HG03064 (cell line): ENCODE measurements at regions not wholly inside any gene's neighbourhood (a gene's known extent, or its start where the extent isn't known, plus 50 kb on each side); places are given as distances from the start of the nearest gene placed in this dataset.

Source experiments
- ATAC-seq: cut with Tn5 transposase; IDR thresholded peaks from one replicate; pipeline ENCODE4 v1.9.1; 2021; ENCODE audit warnings: low read depth; ENCODE audit not compliant: unreplicated experiment

- peak; percentile 67 for ATAC-seq
Measured at GRCh38 chr12:38138225-38139221, 178.1 kb upstream of the ALG10B start.

GRCh38 chr12:38139456-38139855, 177.1 kb upstream of the ALG10B start:
- no peak for ATAC-seq

DNA sequence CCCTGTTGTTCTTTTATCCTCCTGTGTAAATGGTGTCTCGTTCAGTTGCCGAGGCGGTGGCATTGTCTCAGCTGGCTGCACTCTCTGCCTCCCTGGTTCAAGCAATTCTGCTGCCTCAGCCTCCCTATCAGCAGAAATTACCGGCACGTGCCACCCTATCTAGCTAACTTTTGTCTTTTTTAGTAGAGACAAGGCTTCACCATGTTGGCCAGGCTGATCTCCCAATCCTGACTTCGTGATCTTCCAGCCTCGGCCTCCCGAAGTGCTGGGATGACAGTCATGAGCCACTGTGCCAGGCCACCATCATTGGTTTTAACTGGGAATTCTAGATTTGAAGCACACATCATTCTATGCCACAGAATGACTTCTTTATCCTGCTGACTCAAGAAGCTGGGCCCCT, 175.3 kb upstream of the ALG10B start:
- no peak for ATAC-seq

GRCh38 chr12:38141861-38142260, 174.7 kb upstream of the ALG10B start:
- ATAC-seq = no peak

- ATAC-seq = no peak
Measured at GRCh38 chr12:38142974-38143373, 173.6 kb upstream of the ALG10B start.

DNA sequence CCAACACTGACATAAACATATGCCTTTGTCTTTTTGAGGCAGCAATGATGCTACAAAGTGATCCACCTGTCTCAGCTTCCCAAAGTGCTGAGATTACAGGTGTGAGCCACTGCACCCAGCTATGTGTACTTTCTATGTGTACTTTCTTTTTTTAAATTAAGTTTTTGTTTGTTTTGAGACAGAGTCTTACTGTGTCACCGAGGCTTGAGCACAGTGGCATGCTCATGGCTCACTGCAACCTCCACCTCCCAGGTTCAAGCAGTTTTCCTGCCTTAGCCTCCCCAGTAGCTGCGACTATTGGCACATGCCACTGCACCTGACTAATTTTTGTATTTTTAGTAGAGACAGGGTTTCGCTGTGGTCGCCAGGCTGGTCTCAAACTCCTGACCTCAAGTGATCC, 172.5 kb upstream of the ALG10B start:
- ATAC-seq = no peak

DNA sequence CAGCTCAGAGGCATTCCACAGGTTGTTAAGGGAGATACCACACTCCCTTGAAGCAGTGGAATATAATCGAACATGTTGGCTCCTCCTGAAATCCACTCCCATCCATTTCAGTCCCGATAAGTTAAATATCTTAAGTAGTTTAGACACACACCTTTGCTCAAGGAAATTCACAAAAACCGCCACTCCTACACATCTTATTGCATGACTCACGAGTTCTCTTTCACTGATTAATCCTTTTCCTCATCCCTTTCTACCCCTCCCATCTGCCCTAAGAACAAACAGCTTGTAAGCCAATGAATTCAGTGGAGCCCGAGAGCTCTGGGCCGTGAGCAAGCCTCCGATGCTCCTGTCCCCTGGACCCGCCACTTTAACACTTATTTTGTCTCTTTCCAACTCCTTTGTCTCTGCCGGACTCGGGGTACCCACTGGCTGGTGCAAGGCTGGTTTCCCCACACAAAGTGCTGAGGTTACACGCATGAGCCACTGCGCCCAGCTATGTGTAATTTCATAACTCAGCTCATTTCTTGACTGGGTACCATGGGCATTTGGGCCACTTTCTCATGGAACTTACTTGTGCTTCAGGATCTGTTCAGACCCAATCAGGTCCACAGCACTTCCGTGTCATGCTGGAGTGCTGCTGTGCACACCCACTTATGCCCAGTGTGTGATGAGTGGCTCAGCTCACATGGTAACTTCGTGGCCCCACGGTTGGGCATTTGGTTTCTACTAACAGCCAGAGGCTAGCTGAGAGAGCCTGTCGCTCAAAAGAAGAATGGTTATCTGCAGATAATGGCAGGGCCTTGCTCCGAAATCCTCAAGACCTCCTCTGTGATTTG, 171.8 kb upstream of the ALG10B start:
- ATAC-seq = no peak

- ATAC-seq = no peak
Measured at GRCh38 chr12:38149395-38150073, 167.0 kb upstream of the ALG10B start.

DNA sequence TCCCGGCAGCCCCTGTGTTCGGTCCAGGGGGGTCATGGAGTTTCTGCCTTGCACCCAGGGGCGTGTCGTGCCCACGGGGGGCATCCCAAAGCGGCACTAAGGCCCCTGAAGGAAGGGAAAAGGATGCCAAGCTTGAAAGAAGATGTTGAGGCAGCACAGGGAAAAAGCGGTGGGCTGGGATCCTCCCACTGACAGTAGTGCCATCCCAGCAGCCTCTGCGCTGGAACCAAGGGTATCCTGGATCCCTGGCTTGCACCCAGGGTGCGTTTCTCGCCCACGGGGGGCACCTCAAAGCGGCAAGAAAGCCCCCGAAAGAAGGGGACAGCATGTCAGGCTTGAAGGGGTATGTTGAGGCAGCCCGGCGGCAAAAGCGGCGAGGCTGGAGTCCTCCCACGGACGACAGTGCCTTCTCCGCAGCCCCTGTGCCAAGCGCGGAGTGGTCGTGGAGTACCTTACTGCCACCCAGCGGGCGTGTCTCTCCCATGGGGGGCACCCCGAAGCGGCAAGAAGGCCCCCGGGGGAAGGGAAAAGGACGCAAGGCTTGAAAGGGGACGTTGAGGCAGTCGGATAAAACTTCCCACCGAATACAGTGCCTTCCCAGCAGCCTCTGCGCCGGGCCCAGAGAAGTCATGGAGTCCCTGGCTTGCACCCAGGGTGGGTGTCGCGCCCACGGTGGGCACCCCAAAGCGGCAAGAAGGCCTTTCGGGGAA, 164.4 kb upstream of the ALG10B start:
- ATAC-seq = no peak

- no peak for ATAC-seq
Measured at GRCh38 chr12:38152816-38153736, 163.5 kb upstream of the ALG10B start.

DNA sequence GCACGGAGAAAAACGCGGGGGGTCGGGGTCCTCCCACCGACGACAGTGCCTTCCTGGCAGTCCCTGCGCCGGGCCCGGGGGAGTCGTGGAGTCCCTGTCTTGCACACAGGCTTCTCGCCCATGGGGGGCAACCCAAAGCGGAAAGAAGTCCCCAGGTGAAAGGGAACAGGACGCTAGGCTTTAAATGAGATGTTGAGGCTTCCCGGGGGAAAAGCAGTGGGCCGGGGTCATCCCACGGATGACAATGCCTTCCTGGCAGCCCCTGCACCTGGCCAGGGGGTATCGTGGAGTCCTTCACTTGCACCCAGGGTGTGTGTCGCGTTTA, 162.9 kb upstream of the ALG10B start:
- no peak for ATAC-seq

DNA sequence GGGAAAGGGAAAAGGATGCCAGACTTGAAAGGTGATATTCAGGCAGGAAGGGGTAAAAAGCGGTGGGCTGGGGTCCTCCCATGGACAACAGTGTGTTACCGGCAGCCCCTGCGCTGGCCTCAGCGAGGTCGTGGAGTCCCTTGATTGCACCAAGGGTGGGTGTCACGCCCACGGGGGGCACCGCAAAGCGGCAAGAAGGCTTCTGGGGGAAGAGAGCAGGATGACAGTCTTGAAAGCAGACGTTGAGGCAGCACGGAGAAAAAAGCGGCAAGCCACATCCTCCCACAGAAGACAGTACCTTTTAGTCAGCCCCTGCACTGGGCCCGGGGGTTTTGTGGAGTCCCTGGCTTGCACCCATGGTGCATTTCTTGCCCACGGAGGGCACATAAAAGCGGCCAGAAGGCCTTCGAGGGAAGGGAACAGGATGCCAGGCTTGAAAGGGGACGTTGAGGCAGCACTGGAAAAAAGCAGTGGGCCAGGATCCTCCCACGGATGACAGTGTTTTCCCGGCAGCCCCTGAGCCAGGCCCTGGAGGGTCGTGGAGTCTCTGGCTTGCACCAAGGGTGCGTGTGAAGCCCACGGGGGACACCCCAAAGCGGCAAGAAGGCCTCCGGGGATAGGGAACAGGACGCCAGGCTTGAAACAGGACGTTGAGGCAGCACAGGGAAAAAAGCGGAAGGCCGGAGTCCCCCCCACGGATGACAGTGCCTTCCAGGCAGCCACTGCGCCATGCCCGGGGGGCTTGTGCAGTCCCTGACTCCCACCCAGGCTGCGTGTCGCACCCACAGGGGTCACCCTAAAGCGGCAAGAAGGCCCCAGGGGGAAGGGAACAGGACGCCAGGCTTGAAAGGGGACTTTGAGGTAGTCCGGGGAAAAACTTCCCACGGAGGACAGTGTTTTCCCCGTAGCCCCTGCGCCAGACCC, 162.2 kb upstream of the ALG10B start:
- ATAC-seq = no peak

DNA sequence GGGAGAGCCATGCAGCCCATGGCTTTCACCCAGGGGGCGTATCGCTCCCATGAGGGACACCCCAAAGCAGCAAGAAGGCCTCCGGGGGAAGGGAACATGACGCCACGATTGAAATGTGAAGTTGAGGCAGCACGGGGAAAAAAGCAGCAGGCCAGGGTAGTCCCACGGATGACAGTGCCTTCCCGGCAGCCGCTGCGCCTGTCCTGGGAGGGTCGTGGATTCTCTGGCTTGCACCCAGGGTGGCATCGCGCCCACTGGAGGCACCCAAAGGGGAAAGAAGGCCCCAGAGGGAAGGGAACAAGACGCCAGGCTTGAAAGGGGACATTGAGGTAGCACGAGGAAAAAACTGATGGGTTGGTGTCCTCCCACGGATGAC, 161.6 kb upstream of the ALG10B start:
- ATAC-seq = no peak

DNA sequence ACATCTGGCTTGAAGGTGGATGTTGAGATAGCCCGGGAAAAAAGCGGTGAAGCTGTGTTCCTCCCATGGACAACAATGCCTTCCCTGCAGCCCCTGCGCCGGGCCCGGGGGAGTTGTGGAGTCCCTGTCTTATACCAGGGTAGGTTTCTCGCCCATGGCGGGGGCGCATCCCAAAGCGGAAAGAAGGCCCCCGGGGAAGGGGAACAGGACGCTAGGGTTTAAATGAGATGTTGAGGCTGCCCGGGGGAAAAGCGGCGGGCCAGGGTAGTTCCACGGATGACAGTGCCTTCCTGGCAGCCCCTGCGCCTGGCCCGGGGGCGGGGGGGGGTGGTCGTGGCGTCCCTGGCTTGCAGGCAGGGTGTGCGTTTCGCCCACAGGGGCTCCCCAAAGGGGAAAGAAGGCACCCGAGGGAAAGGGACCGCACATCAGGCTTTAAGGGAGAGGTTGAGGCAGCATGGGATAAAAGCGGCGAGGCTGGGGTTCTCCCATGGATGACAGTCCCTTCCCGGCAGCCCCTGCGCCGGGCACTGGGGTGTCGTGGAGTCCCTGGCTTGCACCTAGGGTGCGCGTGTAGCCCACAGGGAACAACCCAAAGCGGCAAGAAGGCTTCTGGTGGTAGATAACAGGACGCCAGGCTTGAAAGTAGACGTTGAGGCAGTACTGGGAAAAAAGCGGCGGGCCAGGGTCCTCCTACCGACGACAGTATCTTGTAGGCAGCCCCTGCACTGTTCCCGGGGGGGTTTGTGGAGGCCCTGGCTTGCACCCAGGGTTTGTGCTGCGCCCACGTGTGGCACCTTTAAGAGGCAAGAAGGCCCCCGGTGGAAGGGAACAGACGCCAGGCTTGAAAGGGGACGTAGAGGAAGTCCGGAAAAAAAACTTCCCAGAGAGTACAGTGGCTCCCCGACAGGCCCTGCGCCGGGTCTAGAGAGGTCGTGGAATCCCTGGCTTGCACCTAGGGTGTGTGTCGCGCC, 160.8 kb upstream of the ALG10B start:
- ATAC-seq = no peak

DNA sequence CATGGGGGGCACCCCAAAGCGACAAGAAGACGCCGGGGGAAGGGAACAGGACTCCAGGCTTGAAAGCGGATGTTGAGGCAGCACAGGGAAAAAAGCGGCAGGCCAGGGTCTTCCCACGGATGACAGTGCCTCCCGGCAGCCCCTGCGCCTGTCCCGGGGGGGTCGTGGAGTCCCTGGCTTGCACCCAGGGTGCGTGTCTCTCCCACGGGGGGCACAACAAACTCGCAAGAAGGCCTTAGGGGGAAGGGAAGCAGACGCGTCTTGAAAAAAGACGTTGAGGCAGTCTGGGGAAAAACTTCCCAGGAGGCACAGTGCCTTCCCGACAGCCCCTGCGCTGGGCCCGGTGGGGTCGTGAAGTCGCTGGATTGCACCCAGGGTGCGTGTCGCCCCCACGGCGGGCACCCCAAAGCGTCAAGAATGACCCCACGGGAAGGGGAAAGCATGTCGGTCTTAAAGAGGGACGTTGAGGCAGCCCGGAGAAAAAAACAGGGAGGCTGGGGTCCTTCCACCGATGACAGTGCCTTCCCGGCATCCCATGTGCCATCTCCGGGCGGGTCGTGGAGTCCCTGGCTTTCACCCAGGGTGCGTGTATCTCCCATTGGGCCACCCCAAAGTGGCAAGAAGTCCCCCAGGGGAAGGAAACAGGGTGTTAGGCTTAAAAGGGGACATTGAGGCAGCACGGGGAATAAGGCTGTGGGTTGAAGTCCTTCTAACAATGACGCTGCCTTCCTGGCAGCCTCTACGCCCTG, 159.9 kb upstream of the ALG10B start:
- ATAC-seq = no peak

DNA sequence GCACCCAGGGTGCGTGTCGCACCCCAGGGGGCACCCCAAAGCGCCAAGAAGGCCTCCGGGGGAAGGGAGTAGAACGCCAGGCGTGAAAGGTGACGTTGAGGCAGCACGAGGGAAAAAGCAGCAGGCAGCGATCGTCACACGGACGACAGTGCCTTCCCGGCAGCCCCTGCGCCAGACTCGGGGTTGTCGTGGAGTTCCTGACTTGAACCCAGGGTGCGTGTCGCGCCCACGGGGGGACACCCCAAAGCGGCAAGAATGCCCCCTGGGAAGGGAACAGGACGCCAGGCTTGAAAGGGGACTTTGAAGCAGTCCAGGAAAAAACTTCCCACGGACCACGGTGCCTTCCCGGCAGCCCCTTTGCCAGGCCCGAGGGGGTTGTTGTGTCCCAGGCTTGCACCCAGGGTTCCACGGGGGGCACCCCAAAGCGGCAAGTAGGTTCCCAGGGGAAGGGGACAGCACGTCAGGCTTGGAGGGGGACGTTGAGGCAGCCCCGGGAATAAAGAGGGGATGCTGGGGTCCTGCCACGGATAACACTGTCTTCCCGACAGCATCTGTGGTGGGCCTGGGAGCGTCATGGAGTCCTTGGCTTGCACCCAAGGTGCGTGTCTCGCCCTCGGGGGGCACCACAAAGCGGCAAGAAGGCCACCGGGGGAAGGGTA, 159.2 kb upstream of the ALG10B start:
- no peak for ATAC-seq
